SJSA1 (cell line): ENCODE measurements at regions not wholly inside any gene's neighbourhood (a gene's known extent, or its start where the extent isn't known, plus 50 kb on each side); places are given as distances from the start of the nearest gene placed in this dataset.

Experiments
- DNase-seq, 2 experiments: peaks; one replicate each; pipeline ENCODE4 v3.0.0-alpha.2; 2015 to 2020; ENCODE audit warnings: low spot score in 2 of 2, low read depth in 1 of 2
- H3K27ac ChIP-seq: fragments of 250-450 bp; sonication (Bioruptor Pico); 2 replicates; pipeline ENCODE4 v1.5.1; 2020; ENCODE audit warnings: mild to moderate bottlenecking, moderate library complexity
- H3K27me3 ChIP-seq: fragments of 250-450 bp; sonication (Bioruptor Pico); replicated peaks from 2 replicates; pipeline ENCODE4 v1.5.1; 2020; ENCODE audit warnings: mild to moderate bottlenecking, moderate library complexity
- H3K36me3 ChIP-seq: fragments of 250-450 bp; sonication (Bioruptor Pico); 2 replicates; pipeline ENCODE4 v1.5.1; 2020; ENCODE audit warnings: mild to moderate bottlenecking
- H3K4me1 ChIP-seq: fragments of 250-450 bp; sonication (Bioruptor Pico); replicated peaks from 2 replicates; pipeline ENCODE4 v1.6.1; 2021; ENCODE audit warnings: mild to moderate bottlenecking
- H3K4me3 ChIP-seq: fragments of 250-450 bp; sonication (Bioruptor Pico); 2 replicates; pipeline ENCODE4 v1.5.1; 2020; ENCODE audit warnings: mild to moderate bottlenecking
- H3K9me3 ChIP-seq: fragments of 250-450 bp; sonication (Bioruptor Pico); replicated peaks from 2 replicates; pipeline ENCODE4 v1.5.1; 2020; ENCODE audit warnings: mild to moderate bottlenecking

DNA sequence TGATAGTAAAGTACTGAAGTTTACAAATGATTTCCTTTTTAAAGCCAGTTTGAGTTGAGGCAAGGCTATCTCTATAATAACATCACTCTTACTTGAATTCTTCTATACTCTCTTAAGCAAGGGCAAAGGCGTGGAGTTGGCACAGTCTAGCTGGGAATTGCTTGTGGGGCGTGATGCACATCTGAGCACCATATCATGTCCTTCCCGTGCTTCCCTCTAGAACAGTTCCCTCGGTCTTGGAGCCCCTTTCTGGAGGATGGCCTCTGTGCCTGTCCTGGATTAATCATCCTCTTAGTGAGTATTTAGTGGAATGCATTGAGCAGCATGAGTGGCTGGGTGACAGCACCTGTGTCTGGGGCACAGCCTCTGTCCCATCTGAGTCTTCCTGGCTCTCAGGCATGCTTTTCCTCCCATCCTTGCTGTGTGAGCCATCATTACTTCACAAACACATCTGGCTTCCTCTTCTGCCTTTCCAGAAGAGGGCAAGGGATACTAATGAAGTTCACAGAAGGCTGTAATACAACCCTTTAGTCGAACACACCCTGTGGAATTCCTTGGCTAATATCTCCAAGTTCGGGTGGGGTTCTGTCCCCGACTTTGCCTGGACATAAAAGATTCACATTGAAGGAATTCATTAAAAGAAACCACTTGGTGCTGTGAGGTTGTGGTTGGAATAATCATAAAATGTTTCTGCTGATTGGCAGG lies 188.2 kb downstream of the FNDC1 start:
- H3K4me3 ChIP-seq = no peak overlapping the region
- DNase-seq = no peak
- no peaks in the 10 kb centered on the region for H3K9me3 ChIP-seq
- H3K27ac ChIP-seq = no peak overlapping the region
- no peaks in the 10 kb centered on the region for H3K36me3 ChIP-seq
- H3K27me3 ChIP-seq = no peaks in the 10 kb centered on the region
- H3K4me1 ChIP-seq = no peaks in the 10 kb centered on the region

DNA sequence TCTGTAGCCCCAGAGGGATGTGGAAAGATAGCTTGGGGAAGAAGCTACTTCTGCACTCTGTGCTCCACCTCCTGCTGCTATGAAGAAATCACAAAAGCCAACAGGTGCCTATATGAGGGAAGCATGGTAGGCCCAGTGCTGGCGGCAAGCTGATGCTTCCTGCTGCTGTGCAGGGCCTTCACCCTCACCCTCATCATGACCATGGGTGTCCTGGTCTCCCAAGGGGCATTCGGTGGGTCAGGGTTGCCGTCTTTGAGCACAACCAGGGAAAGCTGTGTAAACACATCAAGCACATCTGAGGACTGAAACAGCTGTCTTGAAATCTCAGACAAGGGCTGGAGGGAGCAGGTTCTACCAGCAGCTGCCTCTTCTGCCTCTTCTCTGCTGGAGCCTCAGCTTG lies 184.0 kb downstream of the FNDC1 start:
- Histone ChIP-seq H3K4me3 (no peak overlapping the region), H3K27ac (no peak overlapping the region), H3K4me1 (no peaks in the 10 kb centered on the region), H3K36me3 (no peaks in the 10 kb centered on the region), H3K9me3 (no peaks in the 10 kb centered on the region), H3K27me3 (no peaks in the 10 kb centered on the region)
- DNase-seq = no peak

DNA sequence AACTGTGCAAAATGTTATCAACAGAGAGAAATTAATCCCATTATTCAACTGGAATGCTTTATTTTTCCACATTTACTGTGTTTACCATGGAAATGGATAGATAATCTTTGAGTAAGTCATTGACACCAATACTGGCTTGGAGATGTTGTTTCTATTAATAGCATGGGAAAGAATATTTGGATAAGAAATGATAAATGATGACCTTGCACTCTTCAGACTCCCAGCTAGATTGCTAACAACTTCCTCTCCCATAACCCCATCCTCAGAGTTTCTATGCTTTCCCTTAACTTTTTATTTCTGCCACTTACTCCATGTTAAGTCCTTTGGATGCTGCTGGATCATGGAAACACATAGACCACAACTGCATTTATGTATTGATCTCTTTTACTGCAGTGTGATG lies 182.5 kb downstream of the FNDC1 start:
- H3K36me3 ChIP-seq = no peaks in the 10 kb centered on the region
- no peak overlapping the region for H3K4me3 ChIP-seq
- H3K27me3 ChIP-seq = no peaks in the 10 kb centered on the region
- no peaks in the 10 kb centered on the region for H3K4me1 ChIP-seq
- no peaks in the 10 kb centered on the region for H3K9me3 ChIP-seq
- DNase-seq = no peak
- H3K27ac ChIP-seq = no peak overlapping the region

DNA sequence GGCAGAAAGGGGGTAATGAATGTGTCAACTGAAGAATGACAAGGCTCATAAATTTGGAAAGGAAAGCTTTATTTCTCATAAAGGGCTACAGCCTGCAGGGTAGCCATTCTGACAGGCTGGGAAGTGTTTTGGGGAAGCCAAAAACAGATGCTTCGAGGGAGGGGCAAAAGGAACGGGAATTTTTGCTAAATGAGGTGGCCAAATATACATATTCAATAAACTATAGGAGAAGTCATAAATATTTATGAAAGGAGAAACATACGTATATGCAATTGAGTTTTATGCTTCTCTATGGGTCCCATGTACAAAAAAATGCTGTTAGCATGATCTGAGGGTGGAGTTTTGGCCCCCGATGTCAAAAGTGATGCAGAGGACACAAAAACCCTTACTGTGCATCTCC lies 180.7 kb downstream of the FNDC1 start:
- H3K36me3 ChIP-seq = no peaks in the 10 kb centered on the region
- no peaks in the 10 kb centered on the region for H3K4me1 ChIP-seq
- no peak for DNase-seq

DNA sequence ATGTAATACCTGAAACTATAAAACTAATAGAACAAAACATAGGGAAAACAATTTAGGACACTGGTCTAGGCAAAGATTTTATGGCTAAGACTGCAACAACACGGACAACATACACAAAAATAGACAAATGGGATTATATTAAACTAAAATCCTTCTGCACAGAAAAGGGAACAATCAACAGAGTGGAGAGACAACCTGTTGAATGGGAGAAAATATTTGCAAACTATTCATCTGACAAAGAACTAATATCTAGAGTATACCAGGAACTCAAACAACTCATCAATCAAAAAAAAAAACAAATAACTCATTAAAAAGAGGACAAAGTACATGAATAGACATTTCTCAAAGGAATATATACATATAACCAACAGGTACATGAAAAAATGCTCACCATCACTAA lies 174.5 kb downstream of the FNDC1 start:
- Histone ChIP-seq H3K27ac (no peak overlapping the region), H3K36me3 (no peaks in the 10 kb centered on the region)

More for the DNA sequence above, 180.7 kb downstream of the FNDC1 start:
- H3K4me3 ChIP-seq = no peak overlapping the region
- H3K9me3 ChIP-seq = no peaks in the 10 kb centered on the region
- no peak overlapping the region for H3K27ac ChIP-seq
- no peaks in the 10 kb centered on the region for H3K27me3 ChIP-seq

DNA sequence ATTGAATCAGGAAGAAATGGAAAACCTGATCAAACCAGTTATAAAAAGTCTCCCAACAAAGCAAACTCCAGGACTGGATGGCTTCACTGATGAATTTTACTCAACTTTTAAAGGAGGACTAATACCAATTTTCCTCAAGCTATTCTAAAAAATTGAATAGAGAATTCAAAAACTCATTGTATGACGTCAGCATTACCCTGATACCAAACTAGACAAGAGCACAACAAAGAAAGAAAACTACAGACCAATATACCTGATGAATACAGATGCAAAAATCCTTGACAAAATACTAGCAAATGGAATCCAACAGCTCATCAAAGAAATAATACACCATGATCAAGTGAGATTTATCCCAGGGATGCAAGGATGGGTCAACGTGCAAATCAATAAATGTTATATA lies 172.9 kb downstream of the FNDC1 start:
- DNase-seq = no peak
- no peaks in the 10 kb centered on the region for H3K27me3 ChIP-seq
- no peak overlapping the region for H3K27ac ChIP-seq
- H3K4me1 ChIP-seq = no peaks in the 10 kb centered on the region
- no peak overlapping the region for H3K4me3 ChIP-seq
- no peaks in the 10 kb centered on the region for H3K9me3 ChIP-seq
- no peaks in the 10 kb centered on the region for H3K36me3 ChIP-seq

More for the DNA sequence above, 174.5 kb downstream of the FNDC1 start:
- DNase-seq = no peak
- Histone ChIP-seq H3K27me3 (no peaks in the 10 kb centered on the region), H3K4me3 (no peak overlapping the region), H3K4me1 (no peaks in the 10 kb centered on the region), H3K9me3 (no peaks in the 10 kb centered on the region)

DNA sequence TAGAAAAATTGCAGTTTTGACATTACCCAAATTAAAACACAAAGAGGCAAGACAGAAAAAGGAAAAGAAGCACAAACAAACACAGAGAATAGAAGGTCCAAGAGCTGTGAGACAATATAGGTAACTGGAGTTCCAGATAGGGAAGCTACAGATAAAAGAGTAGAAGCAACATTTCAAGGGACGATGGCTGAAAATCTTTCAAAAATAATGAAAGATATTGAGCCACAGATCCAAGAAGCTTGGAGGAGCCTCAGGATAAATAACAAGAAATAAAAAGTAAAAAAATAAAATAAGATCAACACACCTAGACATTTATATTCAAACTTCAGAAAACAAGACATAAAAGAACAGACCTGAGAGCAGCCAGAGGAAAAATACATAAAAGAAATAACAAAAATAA lies 164.9 kb downstream of the FNDC1 start:
- H3K9me3 ChIP-seq = no peaks in the 10 kb centered on the region
- DNase-seq = no peak
- no peak overlapping the region for H3K4me3 ChIP-seq
- no peaks in the 10 kb centered on the region for H3K4me1 ChIP-seq
- H3K27ac ChIP-seq = no peak overlapping the region
- no peaks in the 10 kb centered on the region for H3K36me3 ChIP-seq
- no peaks in the 10 kb centered on the region for H3K27me3 ChIP-seq

DNA sequence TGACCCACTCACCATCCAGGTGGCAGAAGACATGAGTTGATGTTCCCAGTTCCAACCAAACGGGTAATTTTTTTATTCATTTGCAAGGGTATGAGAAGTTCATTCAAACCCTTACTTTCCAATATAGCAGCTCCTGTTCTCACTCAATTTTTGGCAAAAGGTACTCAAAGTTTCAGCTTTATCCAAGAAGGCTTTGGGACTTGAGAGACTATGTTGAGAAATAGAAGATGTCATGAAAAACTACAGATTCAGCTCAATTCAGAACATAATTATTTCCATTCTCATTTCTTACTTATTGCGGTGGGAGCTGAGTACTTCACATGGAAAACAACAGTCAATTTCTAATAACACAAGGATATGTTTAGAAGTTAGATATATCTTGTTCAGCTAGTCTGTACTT lies 162.3 kb downstream of the FNDC1 start:
- no peak for DNase-seq
- Histone ChIP-seq H3K27me3 (no peaks in the 10 kb centered on the region), H3K9me3 (no peaks in the 10 kb centered on the region), H3K27ac (no peak overlapping the region), H3K36me3 (no peaks in the 10 kb centered on the region), H3K4me1 (no peaks in the 10 kb centered on the region), H3K4me3 (no peak overlapping the region)

DNA sequence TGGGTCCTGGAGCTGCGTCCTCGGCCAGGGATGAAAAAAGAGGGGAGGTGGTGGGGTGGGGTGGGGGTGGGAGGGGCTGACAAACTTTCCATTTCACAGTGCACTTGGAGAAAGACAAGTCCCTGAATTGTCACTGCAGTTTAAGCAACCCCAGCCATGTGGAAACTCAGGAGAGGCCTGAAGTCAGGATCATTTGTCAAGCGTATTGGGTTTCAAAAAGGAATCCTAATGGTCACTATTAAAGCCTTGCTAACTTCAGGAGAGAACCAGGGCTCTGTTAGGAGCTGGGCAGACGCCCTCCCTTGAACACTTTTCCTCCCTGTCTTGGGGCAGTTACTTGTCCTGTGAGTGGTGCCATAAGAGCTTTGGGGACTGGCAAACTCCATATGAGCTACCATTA lies 159.9 kb downstream of the FNDC1 start:
- Histone ChIP-seq H3K36me3 (no peaks in the 10 kb centered on the region), H3K27me3 (no peaks in the 10 kb centered on the region), H3K4me1 (no peaks in the 10 kb centered on the region), H3K27ac (no peak overlapping the region), H3K9me3 (no peaks in the 10 kb centered on the region), H3K4me3 (no peak overlapping the region)
- DNase-seq = no peak

DNA sequence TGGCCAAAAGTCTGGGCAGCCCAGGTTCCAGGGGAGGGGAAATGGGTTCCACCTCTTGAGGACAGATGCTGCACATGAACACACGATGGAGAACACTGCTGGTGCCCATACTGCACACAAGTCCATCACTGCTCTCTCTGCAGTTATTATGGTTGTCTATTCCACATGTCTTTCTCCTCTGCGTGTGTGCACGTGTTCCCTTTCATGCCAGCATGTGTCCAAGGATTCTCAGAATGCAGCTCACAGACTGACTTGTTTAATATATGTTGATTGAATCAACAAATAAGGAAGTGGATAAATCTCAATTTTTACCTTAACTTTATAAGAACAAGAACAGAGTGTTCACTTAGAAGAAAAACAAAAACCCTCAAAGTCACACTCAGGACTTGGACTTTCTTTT lies 158.9 kb downstream of the FNDC1 start:
- no peaks in the 10 kb centered on the region for H3K4me1 ChIP-seq
- no peaks in the 10 kb centered on the region for H3K36me3 ChIP-seq
- H3K9me3 ChIP-seq = no peaks in the 10 kb centered on the region
- no peak for DNase-seq
- no peaks in the 10 kb centered on the region for H3K27me3 ChIP-seq
- no peak overlapping the region for H3K4me3 ChIP-seq
- H3K27ac ChIP-seq = no peak overlapping the region

DNA sequence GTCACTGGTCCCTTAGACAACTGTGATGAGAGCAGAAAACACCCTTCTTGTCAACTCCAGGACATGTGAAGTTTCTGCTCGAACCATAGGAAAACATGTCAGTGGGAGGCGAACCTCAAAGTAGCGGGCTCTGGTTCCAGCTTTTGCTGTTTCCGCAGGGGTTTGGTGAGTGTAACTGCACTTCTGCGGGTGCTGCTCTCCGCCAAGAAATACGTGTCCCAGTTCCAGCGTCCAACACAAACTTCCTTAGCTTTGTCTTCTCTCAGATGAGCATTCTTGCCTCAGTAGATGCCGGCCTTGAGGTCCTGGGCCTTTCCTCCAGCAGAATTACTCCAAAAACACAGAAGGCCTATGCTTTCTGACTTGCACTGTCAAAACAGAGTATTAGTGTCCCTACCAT lies 156.3 kb downstream of the FNDC1 start:
- Histone ChIP-seq H3K9me3 (no peaks in the 10 kb centered on the region), H3K4me3 (no peak overlapping the region), H3K36me3 (no peaks in the 10 kb centered on the region), H3K27me3 (no peaks in the 10 kb centered on the region), H3K4me1 (no peaks in the 10 kb centered on the region), H3K27ac (no peak overlapping the region)
- DNase-seq = no peak

DNA sequence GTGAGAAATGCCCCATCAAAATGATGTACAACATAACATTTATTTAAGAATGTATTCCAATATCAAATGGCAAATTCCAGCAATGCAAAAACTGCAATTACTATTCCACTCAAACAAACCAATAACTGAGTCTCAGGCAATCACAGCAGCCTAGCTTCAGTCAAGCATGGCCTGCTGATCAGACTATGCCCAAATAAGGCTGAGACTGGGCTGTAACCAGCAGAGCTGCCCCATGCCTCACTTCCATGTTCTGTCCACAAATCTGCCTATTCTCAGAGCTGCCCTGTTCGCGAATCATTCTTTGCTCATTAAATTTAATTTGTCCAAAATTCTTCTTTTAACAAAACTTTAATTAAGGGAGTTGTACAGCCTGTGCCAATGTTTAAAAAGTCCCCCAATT lies 155.4 kb downstream of the FNDC1 start:
- no peak for DNase-seq
- H3K27me3 ChIP-seq = no peaks in the 10 kb centered on the region
- no peak overlapping the region for H3K4me3 ChIP-seq
- no peaks in the 10 kb centered on the region for H3K36me3 ChIP-seq
- no peaks in the 10 kb centered on the region for H3K9me3 ChIP-seq
- no peak overlapping the region for H3K27ac ChIP-seq
- no peaks in the 10 kb centered on the region for H3K4me1 ChIP-seq
